ENCODE measurements at regions not wholly inside any gene's neighbourhood (a gene's known extent, or its start where the extent isn't known, plus 50 kb on each side); places are given as distances from the start of the nearest gene placed in this dataset.

DNA sequence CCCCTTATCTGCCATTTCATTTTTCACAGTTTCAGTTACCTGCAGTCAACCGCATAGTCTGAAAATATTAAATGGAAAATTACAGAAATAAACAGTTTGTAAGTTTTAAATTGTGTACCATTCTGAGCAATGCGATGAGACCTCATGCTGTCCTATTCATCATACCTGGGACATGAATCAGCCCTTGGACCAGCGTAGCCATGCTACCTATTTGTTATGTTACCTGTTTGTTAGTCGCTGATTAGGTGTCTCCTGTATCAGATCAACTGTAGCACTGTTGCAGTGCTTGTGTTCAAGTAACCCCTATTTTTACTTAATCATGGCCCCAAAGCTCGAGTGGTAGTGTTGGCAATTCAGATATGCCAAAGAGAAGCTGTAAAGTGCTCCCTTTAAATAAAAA lies 492.2 kb upstream of the AADAT start:
- TF ChIP-seq, protein P1, sequence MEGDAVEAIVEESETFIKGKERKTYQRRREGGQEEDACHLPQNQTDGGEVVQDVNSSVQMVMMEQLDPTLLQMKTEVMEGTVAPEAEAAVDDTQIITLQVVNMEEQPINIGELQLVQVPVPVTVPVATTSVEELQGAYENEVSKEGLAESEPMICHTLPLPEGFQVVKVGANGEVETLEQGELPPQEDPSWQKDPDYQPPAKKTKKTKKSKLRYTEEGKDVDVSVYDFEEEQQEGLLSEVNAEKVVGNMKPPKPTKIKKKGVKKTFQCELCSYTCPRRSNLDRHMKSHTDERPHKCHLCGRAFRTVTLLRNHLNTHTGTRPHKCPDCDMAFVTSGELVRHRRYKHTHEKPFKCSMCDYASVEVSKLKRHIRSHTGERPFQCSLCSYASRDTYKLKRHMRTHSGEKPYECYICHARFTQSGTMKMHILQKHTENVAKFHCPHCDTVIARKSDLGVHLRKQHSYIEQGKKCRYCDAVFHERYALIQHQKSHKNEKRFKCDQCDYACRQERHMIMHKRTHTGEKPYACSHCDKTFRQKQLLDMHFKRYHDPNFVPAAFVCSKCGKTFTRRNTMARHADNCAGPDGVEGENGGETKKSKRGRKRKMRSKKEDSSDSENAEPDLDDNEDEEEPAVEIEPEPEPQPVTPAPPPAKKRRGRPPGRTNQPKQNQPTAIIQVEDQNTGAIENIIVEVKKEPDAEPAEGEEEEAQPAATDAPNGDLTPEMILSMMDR (IDR thresholded peaks at IDR 0.05), result no peak
- TF ChIP-seq POLR2A (IDR thresholded peaks at IDR 0.05), result no peak

Measured in breast epithelium (tissue), 3 donors.